ENCODE measurements at regions not wholly inside any gene's neighbourhood (a gene's known extent, or its start where the extent isn't known, plus 50 kb on each side); places are given as distances from the start of the nearest gene placed in this dataset.

GRCh38 chr2:199216253-199216652, 241.5 kb downstream of the SATB2 start:
- no peaks in the 10 kb centered on the region for H3K36me3 ChIP-seq (ENCODE audit: control insufficient read depth in 4 of 4, insufficient read depth in 4 of 4, low read length in 3 of 4)
- no peaks in the 10 kb centered on the region for H3K4me1 ChIP-seq (ENCODE audit: control extremely low read depth in 1 of 4, control insufficient read depth in 4 of 4, insufficient read depth in 4 of 4, low read length in 3 of 4)
- H3K4me3 ChIP-seq (ENCODE audit: control insufficient read depth in 1 of 7, extremely low read depth in 1 of 7, insufficient read depth in 4 of 7, low read depth in 2 of 7, low read length in 6 of 7), result no peak overlapping the region
- 93% methylated on average over 3 of the region's 3 CpGs for WGBS (ENCODE audit: insufficient coverage)
- ChIA-PET POLR2A (no interaction called here), CTCF (no interaction called here)
- DNase-seq, result no peak
- no peaks in the 10 kb centered on the region for H3K27me3 ChIP-seq (replicated peaks in 2 of 5; ENCODE audit: control insufficient read depth in 4 of 5, insufficient read depth in 5 of 5, low read length in 4 of 5)
- no peak overlapping the region for H3K27ac ChIP-seq (ENCODE audit: insufficient read depth in 1 of 2, low read depth in 1 of 2, low read length in 2 of 2, poor library complexity in 1 of 2, severe bottlenecking in 2 of 2)
- H3K9me3 ChIP-seq (ENCODE audit: control extremely low read depth in 1 of 5, control insufficient read depth in 4 of 5, insufficient read depth in 2 of 5, low read depth in 1 of 5, low read length in 4 of 5), result no peaks in the 10 kb centered on the region

DNA sequence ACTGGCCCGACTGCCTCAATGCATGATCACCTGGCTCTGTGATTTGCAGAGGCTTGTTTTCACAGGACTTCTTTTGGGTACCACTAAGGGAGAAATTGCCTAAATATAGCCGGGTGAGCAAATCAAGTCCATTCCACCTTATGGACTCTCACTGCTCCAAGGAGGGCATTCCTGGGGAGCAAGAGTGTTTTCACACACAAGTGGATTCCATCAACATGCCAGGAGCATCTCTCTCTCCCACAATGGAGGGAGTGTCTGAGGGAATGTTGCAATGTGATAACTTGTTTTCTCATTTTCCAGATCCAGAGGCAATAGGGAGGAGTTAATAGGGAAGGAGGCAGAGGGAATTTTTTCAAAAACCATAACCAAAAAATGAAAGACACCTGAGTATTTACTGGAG, 250.7 kb downstream of the SATB2 start:
- ChIA-PET CTCF (no interaction called here), POLR2A (no interaction called here)
- Histone ChIP-seq H3K27me3 (replicated peaks in 2 of 5; ENCODE audit: control insufficient read depth in 4 of 5, insufficient read depth in 5 of 5, low read length in 4 of 5) (no peaks in the 10 kb centered on the region), H3K9me3 (ENCODE audit: control extremely low read depth in 1 of 5, control insufficient read depth in 4 of 5, insufficient read depth in 2 of 5, low read depth in 1 of 5, low read length in 4 of 5) (no peaks in the 10 kb centered on the region), H3K4me1 (ENCODE audit: control extremely low read depth in 1 of 4, control insufficient read depth in 4 of 4, insufficient read depth in 4 of 4, low read length in 3 of 4) (no peaks in the 10 kb centered on the region), H3K27ac (ENCODE audit: insufficient read depth in 1 of 2, low read depth in 1 of 2, low read length in 2 of 2, poor library complexity in 1 of 2, severe bottlenecking in 2 of 2) (no peak overlapping the region), H3K36me3 (ENCODE audit: control insufficient read depth in 4 of 4, insufficient read depth in 4 of 4, low read length in 3 of 4) (no peaks in the 10 kb centered on the region), H3K4me3 (ENCODE audit: control insufficient read depth in 1 of 7, extremely low read depth in 1 of 7, insufficient read depth in 4 of 7, low read depth in 2 of 7, low read length in 6 of 7) (no peak overlapping the region)
- DNase-seq, result no peak
- 71% methylated on average over 1 of the region's 2 CpGs for WGBS (ENCODE audit: insufficient coverage)

GRCh38 chr2:199206536-199206935, 251.2 kb downstream of the SATB2 start:
- H3K9me3 ChIP-seq (ENCODE audit: control extremely low read depth in 1 of 5, control insufficient read depth in 4 of 5, insufficient read depth in 2 of 5, low read depth in 1 of 5, low read length in 4 of 5), result no peaks in the 10 kb centered on the region
- WGBS (ENCODE audit: insufficient coverage), result 90% methylated on average over 9 of the region's 9 CpGs
- H3K4me3 ChIP-seq (ENCODE audit: control insufficient read depth in 1 of 7, extremely low read depth in 1 of 7, insufficient read depth in 4 of 7, low read depth in 2 of 7, low read length in 6 of 7), result no peak overlapping the region
- no peak overlapping the region for H3K27ac ChIP-seq (ENCODE audit: insufficient read depth in 1 of 2, low read depth in 1 of 2, low read length in 2 of 2, poor library complexity in 1 of 2, severe bottlenecking in 2 of 2)
- H3K36me3 ChIP-seq (ENCODE audit: control insufficient read depth in 4 of 4, insufficient read depth in 4 of 4, low read length in 3 of 4), result no peaks in the 10 kb centered on the region
- POLR2A ChIA-PET, result no interaction called here
- H3K4me1 ChIP-seq (ENCODE audit: control extremely low read depth in 1 of 4, control insufficient read depth in 4 of 4, insufficient read depth in 4 of 4, low read length in 3 of 4), result no peaks in the 10 kb centered on the region
- no peak for DNase-seq
- CTCF ChIA-PET, result no interaction called here
- H3K27me3 ChIP-seq (replicated peaks in 2 of 5; ENCODE audit: control insufficient read depth in 4 of 5, insufficient read depth in 5 of 5, low read length in 4 of 5), result no peaks in the 10 kb centered on the region

- no peak for DNase-seq
- WGBS (ENCODE audit: insufficient coverage), result 96% methylated on average over 4 of the region's 5 CpGs
- H3K4me3 ChIP-seq (ENCODE audit: control insufficient read depth in 1 of 7, extremely low read depth in 1 of 7, insufficient read depth in 4 of 7, low read depth in 2 of 7, low read length in 6 of 7), result no peak overlapping the region
- no peaks in the 10 kb centered on the region for H3K36me3 ChIP-seq (ENCODE audit: control insufficient read depth in 4 of 4, insufficient read depth in 4 of 4, low read length in 3 of 4)
- ChIA-PET CTCF (no interaction called here), POLR2A (no interaction called here)
- H3K27me3 ChIP-seq (replicated peaks in 2 of 5; ENCODE audit: control insufficient read depth in 4 of 5, insufficient read depth in 5 of 5, low read length in 4 of 5), result no peaks in the 10 kb centered on the region
- H3K27ac ChIP-seq (ENCODE audit: insufficient read depth in 1 of 2, low read depth in 1 of 2, low read length in 2 of 2, poor library complexity in 1 of 2, severe bottlenecking in 2 of 2), result no peak overlapping the region
- no peaks in the 10 kb centered on the region for H3K4me1 ChIP-seq (ENCODE audit: control extremely low read depth in 1 of 4, control insufficient read depth in 4 of 4, insufficient read depth in 4 of 4, low read length in 3 of 4)
- no peaks in the 10 kb centered on the region for H3K9me3 ChIP-seq (ENCODE audit: control extremely low read depth in 1 of 5, control insufficient read depth in 4 of 5, insufficient read depth in 2 of 5, low read depth in 1 of 5, low read length in 4 of 5)
Observed at GRCh38 chr2:199202964-199203363, 254.8 kb downstream of the SATB2 start.

- ChIA-PET CTCF (no interaction called here), POLR2A (interaction anchor here (0.7 kb wide), 1 partner anchor 188 kb away, joined by 3 read pairs; no protein-coding TSS in a partner anchor)
- H3K4me3 ChIP-seq (ENCODE audit: control insufficient read depth in 1 of 7, extremely low read depth in 1 of 7, insufficient read depth in 4 of 7, low read depth in 2 of 7, low read length in 6 of 7), result no peak overlapping the region
- no peak overlapping the region for H3K27ac ChIP-seq (ENCODE audit: insufficient read depth in 1 of 2, low read depth in 1 of 2, low read length in 2 of 2, poor library complexity in 1 of 2, severe bottlenecking in 2 of 2)
- H3K4me1 ChIP-seq (ENCODE audit: control extremely low read depth in 1 of 4, control insufficient read depth in 4 of 4, insufficient read depth in 4 of 4, low read length in 3 of 4), result no peaks in the 10 kb centered on the region
- no peaks in the 10 kb centered on the region for H3K27me3 ChIP-seq (replicated peaks in 2 of 5; ENCODE audit: control insufficient read depth in 4 of 5, insufficient read depth in 5 of 5, low read length in 4 of 5)
- H3K9me3 ChIP-seq (ENCODE audit: control extremely low read depth in 1 of 5, control insufficient read depth in 4 of 5, insufficient read depth in 2 of 5, low read depth in 1 of 5, low read length in 4 of 5), result no peaks in the 10 kb centered on the region
- no CpG with 5 or more reads among the region's 1 CpG for WGBS (ENCODE audit: insufficient coverage)
- no peak for DNase-seq
- H3K36me3 ChIP-seq (ENCODE audit: control insufficient read depth in 4 of 4, insufficient read depth in 4 of 4, low read length in 3 of 4), result no peaks in the 10 kb centered on the region
Observed at GRCh38 chr2:199201539-199201938, 256.2 kb downstream of the SATB2 start.

DNA sequence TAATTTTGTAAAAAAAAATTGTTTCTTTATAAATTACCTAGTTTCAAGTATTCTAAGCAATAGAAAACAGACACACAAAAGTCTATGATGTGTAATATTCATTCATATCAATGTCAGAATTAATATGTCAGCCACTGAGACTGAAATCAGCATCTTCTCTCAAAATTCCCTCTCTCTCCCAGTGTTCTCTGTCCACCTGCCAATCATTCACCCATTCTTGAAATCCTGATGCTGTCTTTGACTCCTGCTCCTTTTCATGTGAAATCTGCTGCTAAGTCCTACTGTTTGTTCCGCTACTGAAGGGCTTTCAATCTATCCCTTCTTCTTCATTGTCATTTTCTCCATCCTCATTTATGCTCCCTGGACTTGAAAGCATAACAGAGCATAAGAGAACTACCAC, 257.9 kb downstream of the SATB2 start:
- Histone ChIP-seq H3K4me3 (ENCODE audit: control insufficient read depth in 1 of 7, extremely low read depth in 1 of 7, insufficient read depth in 4 of 7, low read depth in 2 of 7, low read length in 6 of 7) (no peak overlapping the region), H3K27me3 (replicated peaks in 2 of 5; ENCODE audit: control insufficient read depth in 4 of 5, insufficient read depth in 5 of 5, low read length in 4 of 5) (no peaks in the 10 kb centered on the region), H3K27ac (ENCODE audit: insufficient read depth in 1 of 2, low read depth in 1 of 2, low read length in 2 of 2, poor library complexity in 1 of 2, severe bottlenecking in 2 of 2) (no peak overlapping the region), H3K36me3 (ENCODE audit: control insufficient read depth in 4 of 4, insufficient read depth in 4 of 4, low read length in 3 of 4) (no peaks in the 10 kb centered on the region), H3K4me1 (ENCODE audit: control extremely low read depth in 1 of 4, control insufficient read depth in 4 of 4, insufficient read depth in 4 of 4, low read length in 3 of 4) (no peaks in the 10 kb centered on the region), H3K9me3 (ENCODE audit: control extremely low read depth in 1 of 5, control insufficient read depth in 4 of 5, insufficient read depth in 2 of 5, low read depth in 1 of 5, low read length in 4 of 5) (no peaks in the 10 kb centered on the region)
- POLR2A ChIA-PET, result no interaction called here
- CTCF ChIA-PET, result no interaction called here
- DNase-seq, result no peak
- WGBS (ENCODE audit: insufficient coverage), result 100% methylated on average over 1 of the region's 1 CpG

GRCh38 chr2:199197448-199197847, 260.3 kb downstream of the SATB2 start:
- Histone ChIP-seq H3K27me3 (replicated peaks in 2 of 5; ENCODE audit: control insufficient read depth in 4 of 5, insufficient read depth in 5 of 5, low read length in 4 of 5) (no peaks in the 10 kb centered on the region), H3K27ac (ENCODE audit: insufficient read depth in 1 of 2, low read depth in 1 of 2, low read length in 2 of 2, poor library complexity in 1 of 2, severe bottlenecking in 2 of 2) (no peak overlapping the region), H3K4me1 (ENCODE audit: control extremely low read depth in 1 of 4, control insufficient read depth in 4 of 4, insufficient read depth in 4 of 4, low read length in 3 of 4) (no peaks in the 10 kb centered on the region), H3K36me3 (ENCODE audit: control insufficient read depth in 4 of 4, insufficient read depth in 4 of 4, low read length in 3 of 4) (no peaks in the 10 kb centered on the region), H3K9me3 (ENCODE audit: control extremely low read depth in 1 of 5, control insufficient read depth in 4 of 5, insufficient read depth in 2 of 5, low read depth in 1 of 5, low read length in 4 of 5) (no peaks in the 10 kb centered on the region), H3K4me3 (ENCODE audit: control insufficient read depth in 1 of 7, extremely low read depth in 1 of 7, insufficient read depth in 4 of 7, low read depth in 2 of 7, low read length in 6 of 7) (no peak overlapping the region)
- DNase-seq, result no peak
- ChIA-PET CTCF (no interaction called here), POLR2A (no interaction called here)
- no CpG with 5 or more reads among the region's 1 CpG for WGBS (ENCODE audit: insufficient coverage)

GRCh38 chr2:199196686-199197085, 261.1 kb downstream of the SATB2 start:
- H3K27ac ChIP-seq (ENCODE audit: insufficient read depth in 1 of 2, low read depth in 1 of 2, low read length in 2 of 2, poor library complexity in 1 of 2, severe bottlenecking in 2 of 2), result no peak overlapping the region
- WGBS (ENCODE audit: insufficient coverage), result 94% methylated on average over 2 of the region's 3 CpGs
- DNase-seq, result no peak
- H3K9me3 ChIP-seq (ENCODE audit: control extremely low read depth in 1 of 5, control insufficient read depth in 4 of 5, insufficient read depth in 2 of 5, low read depth in 1 of 5, low read length in 4 of 5), result no peaks in the 10 kb centered on the region
- no peak overlapping the region for H3K4me3 ChIP-seq (ENCODE audit: control insufficient read depth in 1 of 7, extremely low read depth in 1 of 7, insufficient read depth in 4 of 7, low read depth in 2 of 7, low read length in 6 of 7)
- ChIA-PET CTCF (no interaction called here), POLR2A (no interaction called here)
- H3K4me1 ChIP-seq (ENCODE audit: control extremely low read depth in 1 of 4, control insufficient read depth in 4 of 4, insufficient read depth in 4 of 4, low read length in 3 of 4), result no peaks in the 10 kb centered on the region
- no peaks in the 10 kb centered on the region for H3K36me3 ChIP-seq (ENCODE audit: control insufficient read depth in 4 of 4, insufficient read depth in 4 of 4, low read length in 3 of 4)
- H3K27me3 ChIP-seq (replicated peaks in 2 of 5; ENCODE audit: control insufficient read depth in 4 of 5, insufficient read depth in 5 of 5, low read length in 4 of 5), result no peaks in the 10 kb centered on the region

Data from common myeloid progenitor, CD34-positive (primary cell).